Bronchial epithelial cell (primary cell): ENCODE measurements at regions not wholly inside any gene's neighbourhood (a gene's known extent, or its start where the extent isn't known, plus 50 kb on each side); places are given as distances from the start of the nearest gene placed in this dataset.

ENCODE experiments used
- DNase-seq: peaks from one replicate; pipeline ENCODE4 v3.0.0-alpha.2; 2010; ENCODE audit warnings: low read depth
- FAIRE-seq: peaks from 2 replicates; lab custom pipeline; 2011; peaks lifted over from hg19 to GRCh38; lab: Jason Lieb, UNC
- H3K27me3 ChIP-seq: 2 replicates; pipeline ENCODE4 v1.5.1; 2011; ENCODE audit warnings: low read length; ENCODE audit not compliant: control insufficient read depth, insufficient read depth
- H3K36me3 ChIP-seq: 2 replicates; pipeline ENCODE4 v1.5.1; 2011; ENCODE audit warnings: low read length; ENCODE audit not compliant: control insufficient read depth, insufficient read depth
- H3K4me3 ChIP-seq: 2 replicates; pipeline ENCODE4 v1.5.1; 2011; ENCODE audit warnings: mild to moderate bottlenecking, low read depth, low read length, control low read depth
- TF ChIP-seq, protein P1 (sequence below): IDR thresholded peaks from 2 replicates; pipeline ENCODE4 v1.5.1; 2011; ENCODE audit warnings: mild to moderate bottlenecking, moderate library complexity, low read length, control low read depth, inconsistent platforms; ENCODE audit not compliant: insufficient read depth, severe bottlenecking

DNA sequence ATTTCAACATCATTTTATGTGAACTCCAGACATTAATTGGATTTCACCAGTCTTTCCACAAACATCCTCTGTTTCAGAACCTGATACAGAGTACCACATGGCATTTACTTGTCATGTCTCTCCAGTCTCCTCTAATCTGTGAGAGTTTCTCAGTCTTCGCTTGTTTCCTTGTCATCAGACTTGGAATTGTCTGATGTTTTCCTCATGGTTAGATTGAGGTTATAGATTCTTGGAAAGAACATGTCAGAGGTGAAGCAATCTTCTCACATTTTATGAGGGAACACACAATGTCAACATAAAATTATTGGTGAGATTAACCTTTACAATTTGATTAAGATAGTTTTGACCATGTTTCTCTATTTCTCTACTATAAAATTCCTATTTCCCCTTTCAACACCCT is 74.9 kb upstream of the TMPRSS15 start:
- Histone ChIP-seq H3K36me3 (no peaks in the 10 kb centered on the region), H3K27me3 (no peaks in the 10 kb centered on the region), H3K4me3 (no peak overlapping the region)
- DNase-seq (no peak), FAIRE-seq (no peak)
- TF ChIP-seq, protein P1, sequence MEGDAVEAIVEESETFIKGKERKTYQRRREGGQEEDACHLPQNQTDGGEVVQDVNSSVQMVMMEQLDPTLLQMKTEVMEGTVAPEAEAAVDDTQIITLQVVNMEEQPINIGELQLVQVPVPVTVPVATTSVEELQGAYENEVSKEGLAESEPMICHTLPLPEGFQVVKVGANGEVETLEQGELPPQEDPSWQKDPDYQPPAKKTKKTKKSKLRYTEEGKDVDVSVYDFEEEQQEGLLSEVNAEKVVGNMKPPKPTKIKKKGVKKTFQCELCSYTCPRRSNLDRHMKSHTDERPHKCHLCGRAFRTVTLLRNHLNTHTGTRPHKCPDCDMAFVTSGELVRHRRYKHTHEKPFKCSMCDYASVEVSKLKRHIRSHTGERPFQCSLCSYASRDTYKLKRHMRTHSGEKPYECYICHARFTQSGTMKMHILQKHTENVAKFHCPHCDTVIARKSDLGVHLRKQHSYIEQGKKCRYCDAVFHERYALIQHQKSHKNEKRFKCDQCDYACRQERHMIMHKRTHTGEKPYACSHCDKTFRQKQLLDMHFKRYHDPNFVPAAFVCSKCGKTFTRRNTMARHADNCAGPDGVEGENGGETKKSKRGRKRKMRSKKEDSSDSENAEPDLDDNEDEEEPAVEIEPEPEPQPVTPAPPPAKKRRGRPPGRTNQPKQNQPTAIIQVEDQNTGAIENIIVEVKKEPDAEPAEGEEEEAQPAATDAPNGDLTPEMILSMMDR: no peak

DNA sequence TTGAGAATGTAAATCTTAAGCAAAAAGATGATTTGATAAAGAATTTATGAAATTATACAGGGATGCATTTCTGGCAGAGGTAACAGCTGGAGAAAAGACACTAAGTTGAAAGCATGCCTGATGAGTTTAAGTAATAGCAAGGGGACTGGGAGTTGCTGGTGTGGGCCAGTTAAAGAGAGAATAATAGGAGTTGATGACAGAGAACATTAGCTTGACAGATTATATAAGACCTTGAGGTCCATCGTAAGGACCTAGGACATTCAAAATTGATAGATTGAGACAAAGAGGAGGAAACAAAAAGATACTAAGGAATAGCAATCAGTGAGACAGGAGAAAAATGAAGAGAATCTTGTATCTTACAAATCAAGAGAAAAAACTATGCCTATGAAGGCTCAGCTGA is 84.7 kb upstream of the TMPRSS15 start:
- DNase-seq: no peak
- Histone ChIP-seq H3K4me3 (no peak overlapping the region), H3K27me3 (no peaks in the 10 kb centered on the region), H3K36me3 (no peaks in the 10 kb centered on the region)
- no peak for FAIRE-seq
- TF ChIP-seq, protein P1: no peak

DNA sequence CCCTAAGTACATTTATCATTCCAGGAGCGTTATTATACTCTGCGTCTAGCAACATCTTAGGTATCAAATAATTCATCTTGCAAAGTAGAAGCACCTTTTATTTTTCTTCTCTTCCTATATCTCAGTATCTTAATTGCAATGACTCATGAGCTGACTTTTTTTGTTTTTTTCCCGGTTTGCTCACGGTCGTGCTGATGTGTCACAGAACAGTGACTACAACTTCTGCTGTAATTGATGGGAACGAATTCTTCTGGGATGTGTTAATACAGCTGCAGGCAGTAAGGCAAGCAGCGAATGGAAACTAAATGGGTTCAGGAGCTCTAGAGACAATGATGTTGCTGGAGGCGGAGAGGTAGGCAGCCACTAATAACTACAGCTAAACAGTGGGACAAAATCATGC is 89.8 kb upstream of the TMPRSS15 start:
- no peak for FAIRE-seq

DNA sequence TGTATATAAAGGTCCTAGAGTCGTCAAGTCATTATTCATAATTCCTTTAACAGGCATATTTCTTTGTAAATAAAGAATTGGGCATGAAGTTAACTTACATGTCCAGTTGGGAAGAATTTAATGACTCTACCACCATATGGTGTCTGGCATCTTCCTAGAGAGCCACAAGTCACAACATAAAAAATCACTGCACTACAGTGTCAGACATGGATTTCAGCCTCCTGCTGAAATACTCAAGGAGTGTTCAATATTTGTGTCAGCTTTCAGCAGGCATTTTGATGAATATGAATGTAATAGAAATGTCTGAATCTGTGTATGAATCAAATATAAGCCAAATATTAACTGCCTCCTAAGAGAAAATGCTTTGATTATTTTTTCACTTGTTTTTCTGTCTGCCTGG is 91.9 kb upstream of the TMPRSS15 start:
- no peaks in the 10 kb centered on the region for H3K27me3 ChIP-seq
- no peak for DNase-seq
- no peak overlapping the region for H3K4me3 ChIP-seq
- no peak for FAIRE-seq
- TF ChIP-seq, protein P1: no peak
- H3K36me3 ChIP-seq: no peaks in the 10 kb centered on the region

More for the DNA sequence above, 89.8 kb upstream of the TMPRSS15 start:
- H3K4me3 ChIP-seq: no peak overlapping the region
- no peaks in the 10 kb centered on the region for H3K36me3 ChIP-seq
- TF ChIP-seq, protein P1: no peak
- H3K27me3 ChIP-seq: no peaks in the 10 kb centered on the region
- peak; percentile 7 for DNase-seq

DNA sequence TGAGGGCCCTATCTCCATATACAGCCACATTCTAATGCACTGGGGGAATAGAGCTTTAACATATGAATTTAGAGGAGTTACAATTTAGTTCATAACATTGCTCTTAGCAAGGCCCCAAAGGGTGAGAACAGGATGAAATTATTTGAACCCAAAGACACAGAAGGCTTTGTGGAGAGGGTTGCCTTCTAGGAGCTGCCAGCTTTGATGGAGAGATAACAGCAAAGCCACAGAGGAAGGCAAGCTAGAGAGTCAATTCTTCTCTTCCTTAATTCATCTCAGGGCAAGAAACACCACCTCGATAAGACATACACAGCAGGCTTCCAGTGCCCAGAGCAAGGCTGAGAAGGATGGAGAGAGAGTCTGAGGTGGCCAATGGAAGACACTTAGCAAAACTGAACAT is 94.8 kb upstream of the TMPRSS15 start:
- H3K4me3 ChIP-seq: no peak overlapping the region
- H3K27me3 ChIP-seq: no peaks in the 10 kb centered on the region
- TF ChIP-seq, protein P1: no peak
- no peaks in the 10 kb centered on the region for H3K36me3 ChIP-seq
- FAIRE-seq: no peak
- no peak for DNase-seq

- TF ChIP-seq, protein P1: peak; percentile 45
- FAIRE-seq (no peak), DNase-seq (peak; percentile 21)
- no peaks in the 10 kb centered on the region for H3K27me3 ChIP-seq
- H3K4me3 ChIP-seq: no peak overlapping the region
- no peaks in the 10 kb centered on the region for H3K36me3 ChIP-seq
These were observed 96.3 kb upstream of the TMPRSS15 start for GRCh38 chr21:18499761-18500376.
